GM21786 (cell line): ENCODE measurements at regions not wholly inside any gene's neighbourhood (a gene's known extent, or its start where the extent isn't known, plus 50 kb on each side); places are given as distances from the start of the nearest gene placed in this dataset.

Source experiments
- ATAC-seq: cut with Tn5 transposase; IDR thresholded peaks from one replicate; pipeline ENCODE4 v1.9.1; 2021; ENCODE audit not compliant: unreplicated experiment

DNA sequence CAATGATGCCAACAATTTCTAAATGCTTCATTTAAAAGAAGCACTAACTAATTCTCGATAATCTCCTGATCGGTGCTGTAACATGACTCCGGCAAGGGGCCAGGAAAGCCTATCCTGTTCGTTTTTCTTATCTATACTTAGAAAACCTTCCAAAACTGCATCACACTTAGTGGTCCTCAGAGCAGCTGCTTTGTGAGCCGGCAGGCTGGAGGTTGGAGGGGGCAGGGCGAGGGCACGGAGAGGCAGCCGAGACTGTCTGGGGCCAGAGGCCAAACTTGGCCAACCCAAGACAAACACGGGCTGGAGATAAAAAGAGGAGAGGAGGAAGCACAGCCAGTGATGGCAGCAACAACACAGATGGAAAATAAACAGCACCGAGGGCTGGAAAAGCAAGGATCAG, 455.7 kb downstream of the BCOR start:
- ATAC-seq = no peak

DNA sequence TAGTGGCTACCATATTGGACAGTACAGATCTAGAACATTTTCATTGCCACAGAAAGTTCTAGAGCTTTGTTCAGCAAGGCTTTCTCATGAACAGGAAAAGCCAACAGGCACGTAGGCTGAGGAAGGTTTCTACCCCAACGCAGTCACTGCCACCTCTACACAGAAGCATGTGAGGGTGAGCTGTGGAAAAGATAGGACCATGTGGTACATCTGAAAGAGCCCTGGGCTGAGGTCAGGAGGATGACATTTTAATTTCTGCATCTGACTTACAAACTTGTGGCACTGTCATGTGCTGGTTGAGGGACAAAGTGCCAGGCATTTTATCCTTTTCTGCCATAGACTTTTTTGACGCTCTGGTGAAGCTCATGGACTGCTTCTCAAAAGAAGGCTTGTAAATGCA, 454.2 kb downstream of the BCOR start:
- no peak for ATAC-seq

DNA sequence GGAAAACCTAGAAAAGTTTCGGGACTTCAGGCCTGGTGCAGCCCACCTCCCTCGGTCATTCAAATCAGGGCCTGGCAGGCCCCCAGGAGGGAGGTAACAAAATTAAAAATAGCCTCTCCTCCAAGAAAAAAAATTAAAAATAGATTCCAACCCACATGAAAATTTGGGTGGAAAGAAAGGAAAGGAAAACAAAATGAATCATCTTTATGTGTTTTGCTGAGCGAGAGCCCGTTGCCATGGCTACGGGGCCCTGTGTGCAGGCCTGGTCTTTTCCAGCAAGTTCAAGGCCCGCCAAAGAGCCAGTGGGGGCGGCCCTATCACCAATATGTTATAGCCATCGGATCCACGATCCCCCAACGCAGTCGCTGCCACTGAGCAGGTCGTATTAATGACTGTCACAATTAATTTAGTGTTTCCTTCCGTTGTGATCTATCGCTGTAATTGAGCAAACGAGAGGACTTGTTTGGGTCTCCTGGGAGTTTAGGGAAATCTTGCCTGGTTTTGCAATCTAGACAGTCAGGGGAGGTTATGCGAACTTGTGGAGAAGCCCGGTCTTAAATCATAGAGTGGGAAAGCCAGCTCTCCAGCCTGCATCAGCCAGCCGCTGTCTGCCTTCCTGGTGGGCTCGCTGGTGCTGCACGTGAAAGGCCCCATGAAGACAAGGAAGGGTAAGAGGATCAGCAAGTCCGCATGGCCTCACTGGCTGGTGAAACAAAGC, 452.4 kb downstream of the BCOR start:
- ATAC-seq = no peak

DNA sequence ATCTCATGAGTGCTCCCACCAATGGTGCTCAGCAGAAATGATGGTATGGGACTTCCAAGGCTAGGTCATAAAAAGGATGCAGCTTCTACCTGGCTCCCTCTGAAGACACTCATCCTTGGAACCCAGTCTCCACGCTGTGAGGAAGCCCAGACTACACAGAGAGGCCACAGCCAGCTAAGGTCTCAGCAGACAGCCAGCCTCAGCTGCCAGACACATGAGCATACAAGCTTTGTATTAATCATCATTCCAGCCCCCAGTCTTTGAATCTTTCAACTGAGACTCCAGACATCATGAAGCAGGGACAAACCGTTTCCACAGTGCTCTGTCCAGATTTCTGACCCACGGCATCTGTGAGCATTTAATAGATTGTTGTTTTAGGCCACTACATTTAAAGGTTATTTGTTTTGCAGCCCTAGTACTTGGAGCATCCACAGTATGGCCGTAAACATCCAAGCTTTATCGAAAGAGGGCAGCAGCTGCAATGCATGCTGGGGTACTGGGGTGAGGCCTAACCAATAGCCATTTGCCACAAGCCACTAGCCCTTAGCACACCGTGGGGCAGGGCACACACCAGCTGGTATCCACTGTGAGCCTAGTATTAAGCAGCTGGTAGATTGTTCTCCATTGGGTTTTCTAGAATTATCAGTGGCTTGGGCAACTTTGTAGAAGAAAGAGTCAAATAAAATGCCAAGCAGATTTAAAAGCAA, 449.1 kb downstream of the BCOR start:
- ATAC-seq = no peak

DNA sequence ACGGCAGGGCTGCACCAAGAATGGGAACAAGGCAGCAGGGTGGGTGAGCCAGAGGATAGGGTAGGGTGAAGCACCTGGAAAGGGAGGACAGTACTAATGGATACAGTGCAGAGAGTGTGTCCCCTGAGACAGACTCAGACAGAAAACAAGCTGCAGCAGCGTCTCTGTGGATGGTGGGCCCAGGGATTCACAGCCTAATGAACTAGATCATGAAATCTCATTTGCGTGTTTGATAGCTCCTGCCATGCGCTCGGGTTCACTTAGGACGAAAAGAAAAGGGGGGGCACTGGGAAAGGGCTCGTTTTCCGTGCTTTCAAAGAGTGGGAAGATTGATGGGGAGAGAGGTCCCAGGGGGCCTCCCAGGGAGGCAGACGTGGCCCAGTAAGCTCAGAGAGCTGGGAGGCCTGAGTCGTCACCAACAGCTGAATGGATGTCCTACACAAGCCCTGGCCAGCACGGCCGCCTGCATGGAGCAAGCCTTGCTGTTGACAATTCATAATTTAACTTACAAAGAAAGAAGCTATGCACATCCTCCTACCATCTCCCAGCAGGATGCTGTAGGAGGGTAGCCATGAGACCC, 446.9 kb downstream of the BCOR start:
- ATAC-seq = no peak

DNA sequence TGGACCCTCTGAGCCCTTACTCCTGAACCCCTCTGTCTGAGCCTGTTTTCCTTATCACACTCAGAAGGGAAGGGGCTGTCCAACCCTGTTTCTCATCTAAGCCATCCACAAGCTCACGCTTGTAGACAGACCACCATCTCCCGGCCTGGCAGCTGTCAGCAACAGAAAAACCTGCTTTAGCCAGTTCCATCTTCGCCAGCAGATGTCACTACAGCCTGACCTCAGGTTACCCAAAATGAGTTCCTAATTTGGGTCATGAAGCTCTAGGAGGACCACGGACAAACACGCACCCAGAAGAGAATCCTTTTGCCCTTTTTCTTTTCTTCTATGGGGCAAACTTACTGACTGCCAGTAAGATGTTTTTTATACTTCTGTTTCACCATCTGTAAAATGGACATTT, 445.4 kb downstream of the BCOR start:
- no peak for ATAC-seq

DNA sequence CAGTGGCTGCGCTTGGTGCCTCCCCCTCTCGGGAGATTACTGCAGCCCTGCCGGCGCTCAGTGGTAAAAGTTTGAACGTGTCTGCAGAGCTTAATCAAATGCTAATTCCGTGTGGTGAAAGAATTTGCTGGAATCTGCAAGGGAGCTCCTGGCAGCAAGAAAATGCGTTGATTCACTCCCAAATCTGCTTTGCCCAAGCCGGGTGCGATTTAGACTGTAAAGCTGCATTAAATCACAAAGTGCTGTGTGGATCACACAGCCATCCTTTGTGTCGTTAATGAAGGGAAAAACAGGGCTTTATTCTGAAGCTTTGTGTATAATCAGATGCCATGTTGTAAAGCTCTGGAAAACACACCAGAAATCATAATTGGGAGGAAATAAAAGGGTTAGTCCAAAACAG, 444.1 kb downstream of the BCOR start:
- no peak for ATAC-seq

DNA sequence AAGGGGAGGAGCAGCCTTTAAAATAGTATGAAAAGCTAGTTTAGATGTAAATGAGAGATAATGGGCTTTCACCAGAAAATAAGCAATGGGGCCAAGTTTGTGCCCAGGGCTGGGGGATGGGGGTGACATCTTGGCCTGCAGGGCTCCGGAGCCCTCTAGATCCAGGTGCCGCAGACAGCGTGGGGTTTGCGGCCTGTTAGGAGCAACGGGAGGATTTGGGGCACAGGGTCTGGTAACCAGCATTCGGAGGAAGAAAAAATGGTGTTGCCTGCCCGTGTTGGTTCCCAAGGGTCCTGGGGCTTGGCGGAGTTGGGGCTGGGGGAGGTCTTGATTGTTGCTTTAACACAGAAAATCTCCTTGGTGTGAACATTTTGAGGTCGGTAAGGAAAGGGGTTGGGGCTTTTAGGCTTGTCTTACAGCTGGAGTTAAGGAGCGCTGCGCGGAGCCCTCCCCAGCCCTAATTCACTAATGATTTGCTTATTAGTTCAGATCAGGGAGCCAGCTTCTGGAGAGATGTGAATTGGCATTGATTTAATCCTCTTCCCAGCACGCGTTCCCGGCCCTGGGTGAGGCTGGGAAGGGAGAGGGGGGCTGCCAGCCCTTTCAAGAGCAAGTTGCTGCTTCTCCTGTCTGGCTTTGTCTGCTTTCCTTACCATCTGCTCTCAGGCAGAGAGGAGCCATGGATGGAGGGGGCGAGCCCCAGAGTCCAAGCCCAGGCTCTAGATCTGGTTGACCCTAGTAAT, 443.4 kb downstream of the BCOR start:
- ATAC-seq = no peak

DNA sequence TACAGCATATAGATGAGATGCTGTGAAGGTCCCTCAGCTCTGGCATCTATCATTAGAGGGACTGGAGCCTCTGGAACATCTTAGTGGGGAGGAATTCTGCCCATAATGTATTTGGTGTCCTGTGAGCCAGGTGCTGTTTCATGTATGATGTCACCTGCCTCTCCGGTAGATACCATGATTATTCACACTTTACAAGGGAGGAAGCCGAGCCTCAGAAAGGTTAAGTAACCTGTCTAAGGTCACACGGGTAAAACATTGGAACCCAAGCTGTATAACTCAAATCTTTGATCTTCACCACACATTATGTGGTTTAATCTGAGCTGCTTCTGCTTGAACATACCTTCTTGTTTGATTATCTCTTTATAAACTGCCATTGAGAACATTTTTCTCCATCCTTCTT, 442.8 kb downstream of the BCOR start:
- no peak for ATAC-seq

DNA sequence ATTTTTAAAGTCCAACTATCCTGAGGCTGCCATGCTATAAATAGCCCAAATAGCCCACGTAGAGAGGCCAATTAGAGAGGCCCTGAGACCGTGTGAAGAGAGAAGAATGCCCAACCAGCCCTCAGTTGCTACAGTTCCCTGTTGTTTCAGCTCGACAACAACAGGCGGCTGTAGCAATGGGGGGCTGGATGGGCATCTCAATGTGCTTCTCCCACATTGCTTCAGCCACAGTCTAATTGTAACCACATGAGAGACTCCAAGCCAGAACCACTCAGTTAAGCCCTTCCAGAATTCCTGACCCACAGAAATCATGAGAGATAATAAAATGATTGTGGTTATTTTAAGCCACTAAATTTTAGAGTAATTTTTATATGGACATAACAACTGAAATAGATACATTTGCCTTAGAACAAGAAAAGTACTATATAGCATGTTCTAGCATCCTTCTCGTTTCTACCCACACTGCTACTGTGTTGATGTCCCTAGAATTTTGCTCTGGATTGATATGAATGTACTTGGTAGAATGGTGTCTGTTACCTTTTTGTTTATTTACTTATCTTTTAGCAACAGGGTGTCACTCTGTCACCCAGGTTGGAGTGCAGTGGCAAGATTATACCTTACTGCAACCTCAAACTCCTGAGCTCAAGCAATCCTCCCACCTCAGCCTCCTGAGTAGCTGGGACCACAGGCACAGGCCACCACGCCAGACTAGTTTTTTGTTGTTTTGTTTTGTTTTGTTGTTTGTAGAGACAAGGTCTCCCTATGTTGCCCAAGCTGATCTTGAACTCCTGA, 436.4 kb downstream of the BCOR start:
- ATAC-seq = no peak

DNA sequence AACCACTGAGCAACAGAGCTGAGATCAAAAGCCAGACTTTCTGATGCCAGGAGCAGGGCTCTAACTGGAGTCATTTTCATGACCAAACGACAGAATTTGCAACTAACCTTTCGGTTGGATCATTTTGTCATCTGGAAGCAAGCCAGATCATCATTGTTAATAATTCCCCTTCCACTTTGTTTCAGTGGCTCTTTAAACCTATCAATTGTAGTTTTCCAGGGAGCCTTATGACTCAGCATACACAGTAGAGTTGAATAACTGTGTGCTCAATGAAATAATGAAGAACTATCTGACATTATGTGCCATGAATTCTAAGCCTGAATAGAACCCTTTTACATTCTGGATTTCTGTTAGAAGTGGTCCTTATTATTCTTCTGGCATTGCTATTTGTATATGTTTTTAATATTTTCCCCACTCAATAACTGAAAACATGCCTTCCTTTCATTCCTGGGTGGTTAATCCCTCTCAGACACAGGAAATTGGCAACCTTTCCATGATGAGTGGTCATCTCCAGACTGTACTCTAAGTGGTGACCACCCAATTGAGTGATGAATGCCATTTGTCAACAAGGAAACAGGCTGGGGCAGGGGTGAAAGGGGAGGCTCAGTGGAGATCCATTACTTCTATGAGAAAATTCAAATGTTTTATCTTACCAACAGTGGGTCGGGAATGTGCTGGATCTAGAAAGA, 431.8 kb downstream of the BCOR start:
- no peak for ATAC-seq

DNA sequence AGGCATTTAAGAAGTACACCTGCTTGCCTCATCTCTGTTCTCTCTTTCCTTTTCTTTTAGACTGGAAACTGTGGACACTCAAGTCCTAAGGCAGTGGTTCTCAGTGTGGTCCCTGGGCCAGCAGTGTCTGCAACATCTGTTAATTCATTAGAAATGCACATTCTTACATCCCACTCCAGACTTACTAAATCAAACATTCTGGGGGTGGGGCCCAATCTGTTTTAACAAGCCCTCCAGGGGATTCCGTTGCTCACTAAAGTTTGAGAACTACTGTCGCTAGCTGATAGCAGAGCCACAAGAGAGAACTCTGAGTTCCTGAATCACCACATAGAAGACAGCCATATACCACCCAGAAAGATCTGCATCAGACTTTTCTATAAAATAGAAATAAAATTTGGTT, 430.6 kb downstream of the BCOR start:
- ATAC-seq = no peak

DNA sequence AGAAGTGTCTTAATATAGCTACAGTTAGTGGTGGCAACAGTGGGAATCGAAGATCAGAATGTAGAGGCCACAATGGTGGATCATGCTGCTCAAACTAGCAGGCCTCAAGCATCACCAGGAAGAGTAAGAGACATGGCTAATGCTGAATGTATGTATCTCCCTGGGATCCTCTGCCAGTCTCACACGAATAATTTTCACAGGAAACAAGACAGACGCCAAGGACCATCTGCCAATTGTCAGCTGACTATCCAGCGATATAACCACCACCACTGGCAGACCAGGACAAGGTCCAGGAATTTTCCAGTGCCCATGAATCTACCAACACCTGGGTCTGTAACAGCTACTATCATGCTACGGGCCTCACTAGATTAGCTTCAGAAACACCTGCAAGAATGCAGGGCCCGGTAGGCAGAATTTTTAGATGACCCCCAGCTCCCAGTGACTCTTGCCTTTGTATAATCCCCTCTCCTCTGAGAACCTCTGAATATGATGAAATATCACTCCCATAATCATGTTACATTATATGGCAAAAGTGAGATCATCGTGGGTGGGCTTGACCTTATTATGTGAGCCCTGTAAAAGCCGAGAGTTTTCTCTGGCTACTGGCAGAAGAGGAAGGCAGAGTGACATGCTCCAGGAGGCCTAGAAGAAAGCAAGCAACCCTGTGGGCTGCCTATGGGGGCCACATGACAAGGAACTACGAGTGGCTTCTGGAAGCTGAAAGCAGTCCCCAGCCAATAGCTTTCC, 429.8 kb downstream of the BCOR start:
- ATAC-seq = no peak

DNA sequence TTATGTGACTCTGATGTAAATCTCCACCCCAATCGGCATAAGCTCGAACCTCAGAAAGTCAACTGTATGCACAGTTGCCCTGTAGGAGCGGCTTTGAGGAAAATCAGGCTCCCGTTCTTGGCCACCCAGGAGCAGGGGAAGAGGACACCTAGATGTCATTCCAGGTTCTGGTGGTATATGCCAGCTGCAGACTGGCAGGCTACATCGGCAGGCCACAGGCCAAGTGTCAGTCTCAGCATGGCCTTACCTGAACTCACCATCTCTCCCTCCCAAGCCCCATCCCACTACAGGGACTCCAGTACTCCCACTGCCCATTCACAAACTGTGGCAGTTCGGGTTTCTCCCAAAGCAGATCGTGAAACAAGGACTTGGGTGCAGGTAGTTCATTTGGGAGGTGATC, 428.1 kb downstream of the BCOR start:
- no peak for ATAC-seq

DNA sequence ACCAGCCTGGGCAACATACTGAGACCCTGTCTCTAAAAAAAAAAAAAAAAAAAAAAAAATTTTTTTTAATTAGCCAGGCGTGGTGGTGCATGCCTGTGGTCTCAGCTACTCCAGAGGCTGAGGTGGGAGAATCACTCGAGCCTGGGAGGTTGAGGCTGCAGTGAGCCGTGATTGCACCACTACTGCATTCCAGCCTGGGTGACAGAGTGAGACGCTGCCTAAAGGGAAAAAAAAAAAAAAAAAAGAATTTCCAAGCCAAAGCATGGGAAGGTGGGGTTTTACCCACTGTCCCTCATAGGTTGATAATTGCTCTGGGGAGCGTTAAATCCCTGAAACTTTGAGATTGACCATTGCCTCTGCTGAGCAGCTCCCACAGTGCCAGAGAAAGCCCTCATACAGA, 427.5 kb downstream of the BCOR start:
- ATAC-seq = no peak

DNA sequence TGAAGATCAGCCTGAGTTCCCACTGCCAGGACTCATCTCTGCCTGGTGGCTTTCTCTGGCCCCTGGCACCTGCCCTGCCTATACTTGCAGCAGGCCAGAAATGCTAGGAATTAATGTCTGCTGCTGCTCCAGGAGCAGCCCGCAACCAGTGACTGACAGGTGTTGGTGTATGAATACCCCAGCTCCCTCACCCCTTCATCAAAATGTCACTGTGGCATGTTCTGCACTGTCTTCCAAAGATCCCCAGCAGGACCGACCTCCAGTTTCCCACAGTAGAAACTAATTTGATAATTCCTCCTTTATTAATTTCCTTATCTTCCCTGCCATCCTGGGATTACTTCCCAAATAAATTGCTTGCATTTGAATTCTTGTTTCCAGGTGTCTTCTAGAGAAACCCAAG, 425.4 kb downstream of the BCOR start:
- ATAC-seq = no peak

DNA sequence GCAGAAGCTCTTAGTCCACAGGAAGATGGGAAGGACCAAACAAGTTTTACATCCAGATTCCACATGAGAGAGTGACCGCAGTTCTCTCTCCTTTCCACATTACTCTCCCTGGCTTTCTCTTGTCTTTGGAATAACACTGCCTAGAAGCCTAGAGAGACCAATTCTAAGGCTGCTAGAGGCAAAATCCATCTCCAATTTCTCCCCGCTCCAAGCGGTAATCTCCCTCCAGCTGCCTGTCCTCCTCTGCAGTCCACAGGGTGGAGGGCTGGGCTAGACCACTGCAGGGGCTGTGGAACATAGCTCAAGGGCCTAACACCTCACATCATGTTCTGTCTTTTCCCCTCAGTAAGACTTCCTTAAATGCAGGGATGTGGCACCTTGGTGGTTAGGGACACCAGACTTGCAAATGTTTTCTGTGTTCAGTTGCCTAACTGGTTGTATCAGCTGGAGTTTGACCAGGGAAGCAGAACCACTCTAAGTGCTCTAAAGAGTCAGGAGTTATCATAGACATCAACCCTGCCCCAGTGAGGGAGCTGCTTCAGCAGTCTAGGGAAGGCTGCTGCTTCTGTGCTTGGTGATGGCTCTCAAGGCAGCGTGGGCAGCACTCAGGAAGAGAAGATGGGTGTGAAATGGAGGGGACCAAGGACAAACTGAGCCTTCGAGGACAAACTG, 423.1 kb downstream of the BCOR start:
- no peak for ATAC-seq

DNA sequence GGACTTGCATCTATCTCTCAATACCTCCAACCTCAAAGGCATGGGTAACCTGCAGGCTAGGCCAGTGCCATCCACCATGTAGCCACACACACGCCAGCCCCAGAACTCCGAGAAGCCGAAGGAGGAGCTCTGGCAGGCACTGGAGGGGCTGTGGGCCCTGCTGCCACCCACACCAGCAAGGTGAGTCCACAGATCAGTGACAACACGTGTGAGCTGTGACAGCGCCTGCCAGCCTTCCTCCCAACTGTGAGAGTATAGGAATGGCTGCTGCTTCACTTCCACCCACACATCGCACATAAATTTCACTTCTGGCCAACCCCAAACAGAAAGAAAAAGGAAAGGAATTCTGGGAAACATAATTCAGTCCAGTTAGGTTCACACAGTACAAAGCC, 422.6 kb downstream of the BCOR start:
- no peak for ATAC-seq

DNA sequence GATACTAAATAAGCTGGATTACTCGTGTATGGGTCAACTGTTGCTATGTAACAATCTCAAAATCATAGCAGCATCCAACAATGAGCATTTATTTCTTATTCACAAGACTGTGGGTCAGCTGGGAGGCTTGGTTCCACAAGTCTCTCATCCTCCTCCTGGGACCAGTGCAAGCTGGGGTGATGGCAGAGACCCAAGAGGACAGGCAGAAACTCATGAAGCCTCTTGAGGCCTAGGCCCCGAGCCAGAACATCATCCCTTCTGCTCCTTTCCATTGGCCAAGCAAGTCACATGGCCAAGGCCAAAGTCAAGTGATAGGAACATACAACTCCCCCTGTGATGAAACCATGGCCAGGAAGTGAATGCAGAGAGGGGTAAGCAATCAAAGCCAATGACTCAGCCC, 422.1 kb downstream of the BCOR start:
- ATAC-seq = no peak
